ENCODE measurements at regions not wholly inside any gene's neighbourhood (a gene's known extent, or its start where the extent isn't known, plus 50 kb on each side); places are given as distances from the start of the nearest gene placed in this dataset.

DNA sequence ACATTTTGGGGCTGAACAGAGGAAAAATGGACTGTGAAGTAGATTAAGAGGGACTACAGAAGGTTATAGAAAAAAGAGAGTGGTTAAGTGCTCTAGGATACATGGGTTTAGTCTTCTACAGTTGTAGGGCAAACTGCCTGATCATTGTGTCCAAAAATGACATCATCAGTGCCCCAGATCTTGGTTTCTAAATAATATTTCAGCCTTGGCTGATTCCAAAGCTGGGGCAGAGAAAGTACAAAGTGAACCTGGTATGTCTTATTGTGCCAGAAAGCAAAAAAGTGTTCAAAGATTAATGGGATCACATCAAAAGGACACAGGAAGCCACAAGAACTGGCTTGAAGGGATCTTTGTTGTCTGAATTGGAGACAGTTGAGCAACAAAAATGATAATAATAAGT is 97.1 kb upstream of the ZNF521 start:
- no peak overlapping the region for H3K27ac ChIP-seq (ENCODE audit: low read depth, low read length)
- H3K4me3 ChIP-seq (ENCODE audit: low read depth, low read length): no peak overlapping the region
- no peak overlapping the region for H3K9ac ChIP-seq (ENCODE audit: low read length)
- H3K36me3 ChIP-seq (ENCODE audit: control insufficient read depth, insufficient read depth, low read length): no peaks in the 10 kb centered on the region
- no peaks in the 10 kb centered on the region for H3K4me1 ChIP-seq (ENCODE audit: control insufficient read depth, insufficient read depth, low read length)
- no peaks in the 10 kb centered on the region for H3K27me3 ChIP-seq (ENCODE audit: control insufficient read depth, insufficient read depth, low read length)
- H3K9me3 ChIP-seq (ENCODE audit: control insufficient read depth, insufficient read depth, low read depth, low read length): peaks cover 16% of the 10 kb centered on the region

DNA sequence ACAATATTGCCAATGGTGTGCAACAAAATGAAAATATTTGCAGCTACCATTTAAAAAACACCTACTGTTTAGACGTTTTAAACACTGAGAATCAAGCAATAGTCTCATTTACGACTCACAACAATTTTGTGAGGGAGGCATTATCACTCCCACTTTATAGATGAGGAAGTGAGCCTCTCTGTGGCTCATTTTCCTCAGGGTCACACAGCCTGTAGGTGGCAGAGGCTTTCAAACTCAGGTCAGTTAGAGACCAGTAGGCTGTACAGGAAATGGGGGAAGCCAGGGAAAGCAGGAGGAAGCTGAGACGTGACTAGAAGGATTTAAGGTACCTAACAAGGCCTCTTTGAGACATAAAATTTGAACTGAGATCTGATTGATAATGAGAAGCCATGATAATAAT is 95.0 kb upstream of the ZNF521 start:
- H3K4me1 ChIP-seq (ENCODE audit: control insufficient read depth, insufficient read depth, low read length): no peaks in the 10 kb centered on the region
- H3K27ac ChIP-seq (ENCODE audit: low read depth, low read length): no peak overlapping the region
- no peaks in the 10 kb centered on the region for H3K36me3 ChIP-seq (ENCODE audit: control insufficient read depth, insufficient read depth, low read length)
- no peaks in the 10 kb centered on the region for H3K27me3 ChIP-seq (ENCODE audit: control insufficient read depth, insufficient read depth, low read length)
- no peak overlapping the region for H3K9ac ChIP-seq (ENCODE audit: low read length)
- H3K9me3 ChIP-seq (ENCODE audit: control insufficient read depth, insufficient read depth, low read depth, low read length): peaks cover 16% of the 10 kb centered on the region
- H3K4me3 ChIP-seq (ENCODE audit: low read depth, low read length): no peak overlapping the region

DNA sequence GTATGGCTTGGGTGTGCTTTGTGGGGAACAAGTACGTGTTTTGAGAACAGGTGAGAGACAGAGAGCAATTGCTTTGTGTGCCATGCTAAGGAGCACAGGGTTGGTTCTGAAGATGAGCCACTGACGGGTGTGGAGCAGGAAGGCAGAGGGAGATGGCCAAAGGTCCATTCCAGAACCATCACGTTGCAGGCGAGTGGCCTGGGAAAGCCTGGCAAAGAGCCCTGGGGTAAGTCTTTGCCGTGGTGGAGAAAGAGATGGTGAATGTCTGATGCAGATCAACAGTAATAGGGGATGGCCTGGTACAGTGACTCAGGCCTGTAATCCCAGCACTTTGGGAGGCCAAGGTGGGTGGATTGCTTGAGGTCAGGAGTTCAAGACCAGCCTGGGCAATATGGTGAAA is 93.5 kb upstream of the ZNF521 start:
- H3K36me3 ChIP-seq (ENCODE audit: control insufficient read depth, insufficient read depth, low read length): no peaks in the 10 kb centered on the region
- H3K4me3 ChIP-seq (ENCODE audit: low read depth, low read length): no peak overlapping the region
- H3K9ac ChIP-seq (ENCODE audit: low read length): no peak overlapping the region
- peaks cover 10% of the 10 kb centered on the region for H3K9me3 ChIP-seq (ENCODE audit: control insufficient read depth, insufficient read depth, low read depth, low read length)
- H3K27me3 ChIP-seq (ENCODE audit: control insufficient read depth, insufficient read depth, low read length): no peaks in the 10 kb centered on the region
- H3K27ac ChIP-seq (ENCODE audit: low read depth, low read length): no peak overlapping the region
- no peaks in the 10 kb centered on the region for H3K4me1 ChIP-seq (ENCODE audit: control insufficient read depth, insufficient read depth, low read length)

DNA sequence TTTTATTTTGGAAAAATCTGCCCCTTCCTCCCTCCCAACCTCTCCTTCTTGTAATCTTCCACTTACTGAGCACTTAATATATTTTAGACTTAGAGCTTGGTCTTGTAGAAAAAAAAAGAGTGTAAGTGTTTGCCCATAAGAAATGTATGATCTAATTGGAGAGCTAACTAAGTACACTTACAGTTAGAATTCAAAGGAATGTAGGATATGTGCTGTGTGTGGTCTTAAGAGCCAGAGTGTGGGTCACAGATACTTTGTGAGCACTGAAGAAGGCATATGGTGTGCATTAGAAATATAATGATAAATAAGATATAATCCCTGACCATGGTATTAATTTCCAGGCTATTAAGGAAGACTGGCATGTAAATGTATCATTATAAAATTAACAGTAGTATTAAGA is 91.8 kb upstream of the ZNF521 start:
- H3K4me1 ChIP-seq (ENCODE audit: control insufficient read depth, insufficient read depth, low read length): no peaks in the 10 kb centered on the region
- peaks cover 10% of the 10 kb centered on the region for H3K9me3 ChIP-seq (ENCODE audit: control insufficient read depth, insufficient read depth, low read depth, low read length)
- no peak overlapping the region for H3K27ac ChIP-seq (ENCODE audit: low read depth, low read length)
- H3K9ac ChIP-seq (ENCODE audit: low read length): no peak overlapping the region
- H3K27me3 ChIP-seq (ENCODE audit: control insufficient read depth, insufficient read depth, low read length): no peaks in the 10 kb centered on the region
- H3K4me3 ChIP-seq (ENCODE audit: low read depth, low read length): no peak overlapping the region
- H3K36me3 ChIP-seq (ENCODE audit: control insufficient read depth, insufficient read depth, low read length): no peaks in the 10 kb centered on the region

DNA sequence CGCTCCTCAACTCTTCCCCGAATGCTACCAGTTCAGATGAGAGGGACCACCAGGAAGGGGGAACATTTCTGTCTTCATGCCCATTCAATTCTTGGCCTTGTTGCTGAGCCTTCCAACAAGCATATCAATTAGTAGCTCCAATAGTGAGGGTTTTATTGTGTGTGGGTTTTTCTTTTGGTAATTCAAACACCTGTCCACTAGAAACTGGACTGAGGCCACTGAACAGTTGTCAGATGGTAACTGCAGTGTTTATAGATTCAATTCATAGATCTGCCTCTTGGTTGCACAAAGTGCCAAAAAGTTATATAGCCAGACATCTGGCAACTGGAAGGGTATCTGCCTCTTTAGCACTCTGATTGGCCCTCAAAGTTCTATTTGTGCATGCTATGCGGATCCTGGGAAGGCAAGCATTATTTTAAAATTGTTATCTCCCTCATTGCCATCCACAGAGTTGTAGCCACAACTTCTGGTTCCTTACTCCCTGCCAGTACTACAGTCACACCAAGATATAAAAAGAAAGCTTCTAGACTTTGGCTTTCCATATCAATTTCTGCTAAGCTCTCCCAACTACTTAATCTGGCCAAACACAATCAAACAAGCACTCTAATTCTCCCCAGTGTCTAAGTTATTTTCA is 83.3 kb upstream of the ZNF521 start:
- no peak overlapping the region for H3K4me3 ChIP-seq (ENCODE audit: low read depth, low read length)
- no peaks in the 10 kb centered on the region for H3K36me3 ChIP-seq (ENCODE audit: control insufficient read depth, insufficient read depth, low read length)
- H3K27me3 ChIP-seq (ENCODE audit: control insufficient read depth, insufficient read depth, low read length): no peaks in the 10 kb centered on the region
- H3K9me3 ChIP-seq (ENCODE audit: control insufficient read depth, insufficient read depth, low read depth, low read length): no peaks in the 10 kb centered on the region
- no peak overlapping the region for H3K9ac ChIP-seq (ENCODE audit: low read length)
- no peak overlapping the region for H3K27ac ChIP-seq (ENCODE audit: low read depth, low read length)
- H3K4me1 ChIP-seq (ENCODE audit: control insufficient read depth, insufficient read depth, low read length): no peaks in the 10 kb centered on the region

DNA sequence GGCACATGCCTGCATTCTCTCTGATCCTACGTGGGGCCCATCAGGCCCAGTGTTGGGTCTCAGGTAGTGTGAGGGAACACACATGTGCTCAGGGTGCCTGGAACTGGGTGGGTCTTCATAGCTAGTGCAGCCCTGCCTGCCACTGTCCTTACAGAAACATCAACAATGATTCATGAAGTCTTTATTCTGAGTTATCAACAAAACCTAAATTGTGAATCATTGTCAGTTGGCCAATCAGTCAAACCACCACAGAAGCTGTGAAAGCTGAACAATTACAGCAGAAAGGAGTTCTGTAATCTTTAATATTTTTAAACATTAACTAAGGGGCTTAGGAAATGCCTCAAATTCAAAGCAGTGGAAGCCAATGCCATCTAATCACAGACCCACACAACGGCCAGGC is 82.8 kb upstream of the ZNF521 start:
- Histone ChIP-seq H3K36me3 (ENCODE audit: control insufficient read depth, insufficient read depth, low read length) (no peaks in the 10 kb centered on the region), H3K9me3 (ENCODE audit: control insufficient read depth, insufficient read depth, low read depth, low read length) (no peaks in the 10 kb centered on the region), H3K4me1 (ENCODE audit: control insufficient read depth, insufficient read depth, low read length) (no peaks in the 10 kb centered on the region), H3K9ac (ENCODE audit: low read length) (no peak overlapping the region), H3K4me3 (ENCODE audit: low read depth, low read length) (no peak overlapping the region), H3K27ac (ENCODE audit: low read depth, low read length) (no peak overlapping the region), H3K27me3 (ENCODE audit: control insufficient read depth, insufficient read depth, low read length) (no peaks in the 10 kb centered on the region)

DNA sequence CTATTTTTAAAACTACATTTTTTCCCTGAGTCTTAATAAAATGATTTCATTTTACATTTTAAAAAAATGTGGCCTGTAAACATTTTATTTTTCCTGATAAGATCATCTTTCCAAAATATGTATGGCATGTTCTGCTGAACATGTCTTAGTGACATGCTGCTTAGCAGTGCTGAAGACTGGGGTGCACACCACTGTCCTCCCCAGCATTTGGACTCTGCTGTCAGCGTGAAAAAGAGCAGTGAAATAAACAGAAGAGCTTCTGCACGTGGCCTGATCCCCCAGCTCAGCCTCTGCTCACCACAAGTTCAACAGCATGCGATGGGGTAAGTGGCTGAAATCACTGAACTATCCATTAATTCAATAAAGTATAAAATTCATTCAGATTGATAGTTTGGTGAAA is 81.6 kb upstream of the ZNF521 start:
- Histone ChIP-seq H3K9ac (ENCODE audit: low read length) (no peak overlapping the region), H3K9me3 (ENCODE audit: control insufficient read depth, insufficient read depth, low read depth, low read length) (no peaks in the 10 kb centered on the region)

DNA sequence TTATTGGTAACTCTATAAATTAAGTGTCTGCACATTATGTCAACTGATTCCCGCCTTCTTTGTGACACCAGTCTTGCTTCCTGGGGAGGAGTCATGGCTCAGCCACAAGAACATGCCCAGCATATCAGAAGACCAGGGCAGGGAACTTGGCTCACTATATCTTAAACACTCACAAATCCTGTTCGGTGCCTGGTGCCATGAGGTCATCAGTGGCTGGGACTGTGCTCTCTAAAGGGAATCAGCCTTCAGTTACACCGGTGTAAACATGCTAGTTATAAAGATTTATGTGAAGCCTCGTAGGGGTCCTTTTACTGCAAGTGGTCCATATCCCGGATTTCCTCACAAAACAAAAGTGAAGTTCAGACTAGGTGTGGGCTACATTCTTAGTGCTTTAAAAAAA is 73.1 kb upstream of the ZNF521 start:
- no peak overlapping the region for H3K4me3 ChIP-seq (ENCODE audit: low read depth, low read length)
- no peaks in the 10 kb centered on the region for H3K27me3 ChIP-seq (ENCODE audit: control insufficient read depth, insufficient read depth, low read length)
- no peaks in the 10 kb centered on the region for H3K36me3 ChIP-seq (ENCODE audit: control insufficient read depth, insufficient read depth, low read length)
- H3K4me1 ChIP-seq (ENCODE audit: control insufficient read depth, insufficient read depth, low read length): peaks cover 3% of the 10 kb centered on the region; the same call in 1 of the 2 replicates
- H3K9me3 ChIP-seq (ENCODE audit: control insufficient read depth, insufficient read depth, low read depth, low read length): peaks cover 3% of the 10 kb centered on the region; the same call in 1 of the 2 replicates
- no peak overlapping the region for H3K27ac ChIP-seq (ENCODE audit: low read depth, low read length)
- no peak overlapping the region for H3K9ac ChIP-seq (ENCODE audit: low read length)

More for the DNA sequence above, 81.6 kb upstream of the ZNF521 start:
- Histone ChIP-seq H3K4me3 (ENCODE audit: low read depth, low read length) (no peak overlapping the region), H3K27ac (ENCODE audit: low read depth, low read length) (no peak overlapping the region), H3K27me3 (ENCODE audit: control insufficient read depth, insufficient read depth, low read length) (no peaks in the 10 kb centered on the region), H3K4me1 (ENCODE audit: control insufficient read depth, insufficient read depth, low read length) (no peaks in the 10 kb centered on the region), H3K36me3 (ENCODE audit: control insufficient read depth, insufficient read depth, low read length) (no peaks in the 10 kb centered on the region)

DNA sequence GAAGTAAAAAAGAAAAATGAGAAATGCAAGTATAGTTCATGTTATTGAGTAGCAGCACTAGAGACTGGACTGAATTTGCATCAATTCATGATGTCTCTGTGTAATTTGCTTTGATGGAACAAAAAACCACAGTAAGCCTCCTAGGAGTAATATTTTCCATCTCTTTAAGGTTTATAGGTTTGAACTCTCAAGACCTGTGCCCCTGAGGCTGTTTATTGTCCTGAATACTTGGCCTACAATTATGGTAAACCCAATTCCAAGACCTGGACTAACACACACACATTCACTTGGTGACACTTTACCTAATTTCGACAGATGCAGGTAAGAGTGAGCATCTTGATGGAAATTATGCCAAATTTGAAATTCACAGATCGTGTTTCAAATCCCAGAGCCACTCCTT is 71.8 kb upstream of the ZNF521 start:
- no peak overlapping the region for H3K9ac ChIP-seq (ENCODE audit: low read length)
- H3K36me3 ChIP-seq (ENCODE audit: control insufficient read depth, insufficient read depth, low read length): no peaks in the 10 kb centered on the region
- H3K27ac ChIP-seq (ENCODE audit: low read depth, low read length): no peak overlapping the region
- H3K4me1 ChIP-seq (ENCODE audit: control insufficient read depth, insufficient read depth, low read length): peaks cover 3% of the 10 kb centered on the region; the same call in 1 of the 2 replicates
- no peaks in the 10 kb centered on the region for H3K27me3 ChIP-seq (ENCODE audit: control insufficient read depth, insufficient read depth, low read length)
- peaks cover 3% of the 10 kb centered on the region; the same call in 1 of the 2 replicates for H3K9me3 ChIP-seq (ENCODE audit: control insufficient read depth, insufficient read depth, low read depth, low read length)
- no peak overlapping the region for H3K4me3 ChIP-seq (ENCODE audit: low read depth, low read length)

DNA sequence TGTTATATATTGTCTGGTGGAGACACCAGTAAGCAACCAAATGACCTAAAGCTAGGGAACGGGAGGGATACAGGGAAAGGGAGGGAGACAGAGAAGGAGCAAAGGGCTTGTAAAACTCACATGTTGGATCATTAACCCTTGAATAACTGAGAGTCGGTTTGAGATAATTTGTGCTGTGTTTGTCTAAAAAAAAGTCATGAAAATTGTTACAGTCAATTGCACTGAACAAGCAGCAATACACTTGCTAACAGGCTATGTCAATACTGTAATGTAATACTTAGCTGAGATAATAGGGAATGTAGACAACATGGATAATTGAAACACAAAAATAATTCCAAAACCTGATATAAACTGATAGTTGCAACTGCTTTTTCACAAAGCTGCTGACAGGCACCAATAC is 71.3 kb upstream of the ZNF521 start:
- no peak overlapping the region for H3K4me3 ChIP-seq (ENCODE audit: low read depth, low read length)
- peaks cover 3% of the 10 kb centered on the region; the same call in 1 of the 2 replicates for H3K4me1 ChIP-seq (ENCODE audit: control insufficient read depth, insufficient read depth, low read length)
- no peaks in the 10 kb centered on the region for H3K36me3 ChIP-seq (ENCODE audit: control insufficient read depth, insufficient read depth, low read length)
- no peak overlapping the region for H3K27ac ChIP-seq (ENCODE audit: low read depth, low read length)
- no peak overlapping the region for H3K9ac ChIP-seq (ENCODE audit: low read length)
- no peaks in the 10 kb centered on the region for H3K27me3 ChIP-seq (ENCODE audit: control insufficient read depth, insufficient read depth, low read length)
- H3K9me3 ChIP-seq (ENCODE audit: control insufficient read depth, insufficient read depth, low read depth, low read length): peaks cover 3% of the 10 kb centered on the region; the same call in 1 of the 2 replicates

DNA sequence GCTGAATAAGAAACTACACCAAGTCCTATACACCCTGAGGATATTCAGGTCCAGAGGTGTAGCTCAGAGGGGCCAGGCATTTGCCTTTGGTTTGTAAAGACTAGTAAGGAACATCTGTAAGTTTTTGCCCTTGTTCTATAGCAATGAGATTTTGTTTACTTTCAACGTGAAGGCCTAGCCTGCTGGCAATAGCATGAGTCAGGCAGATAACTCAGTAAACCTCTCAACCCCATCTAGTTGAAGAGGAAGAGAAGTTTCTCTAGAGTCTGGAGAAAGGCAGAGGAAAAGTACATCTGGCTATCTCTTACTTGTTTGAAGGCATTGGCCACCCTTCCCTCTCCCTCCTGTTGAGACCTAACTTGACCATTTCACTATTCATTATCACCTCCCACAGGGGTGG is 70.3 kb upstream of the ZNF521 start:
- H3K36me3 ChIP-seq (ENCODE audit: control insufficient read depth, insufficient read depth, low read length): no peaks in the 10 kb centered on the region
- no peaks in the 10 kb centered on the region for H3K27me3 ChIP-seq (ENCODE audit: control insufficient read depth, insufficient read depth, low read length)
- H3K4me3 ChIP-seq (ENCODE audit: low read depth, low read length): no peak overlapping the region
- H3K27ac ChIP-seq (ENCODE audit: low read depth, low read length): no peak overlapping the region
- no peak overlapping the region for H3K9ac ChIP-seq (ENCODE audit: low read length)
- H3K9me3 ChIP-seq (ENCODE audit: control insufficient read depth, insufficient read depth, low read depth, low read length): peaks cover 2% of the 10 kb centered on the region; the same call in 1 of the 2 replicates
- H3K4me1 ChIP-seq (ENCODE audit: control insufficient read depth, insufficient read depth, low read length): peaks cover 3% of the 10 kb centered on the region; the same call in 1 of the 2 replicates

Measured in HUES6 (cell line).